Gastrocnemius medialis (tissue), 4 donors: ENCODE measurements at regions not wholly inside any gene's neighbourhood (a gene's known extent, or its start where the extent isn't known, plus 50 kb on each side); places are given as distances from the start of the nearest gene placed in this dataset.

Experiments
- ATAC-seq, 2 donors: fragments of 150-250 bp; one replicate each; pipeline ENCODE4 v1.9.1; 2016
- DNase-seq, 2 donors: peaks; one replicate each; pipeline ENCODE4 v3.0.0-alpha.2; 2019
- H3K27ac ChIP-seq, 4 donors: fragments of 200-600 bp; sonication (generic); 1 replicate in 1 of 4; 2 replicates in 3 of 4; pipeline ENCODE4 v1.5.1; 2016 to 2018; ENCODE audit warnings: mild to moderate bottlenecking in 2 of 4, moderate library complexity in 1 of 4
- H3K27me3 ChIP-seq, 3 donors: fragments of 200-600 bp; sonication (generic) in 2 of 3; 1 replicate in 1 of 3; 2 replicates in 2 of 3; pipeline versions ENCODE4 v1.5.1 to v1.6.0; 2016 to 2019; ENCODE audit warnings: mild to moderate bottlenecking in 1 of 3, moderate library complexity in 1 of 3
- H3K36me3 ChIP-seq, 2 donors: fragments of 200-600 bp; sonication (generic) in 1 of 2; one replicate each; pipeline ENCODE4 v1.5.1; 2017 to 2018
- H3K4me1 ChIP-seq, 2 donors: fragments of 200-600 bp; sonication (generic) in 1 of 2; one replicate each; pipeline ENCODE4 v1.5.1; 2016 to 2017; ENCODE audit warnings: mild to moderate bottlenecking in 2 of 2
- H3K4me3 ChIP-seq, 4 donors: fragments of 200-600 bp; sonication (generic) in 3 of 4; 1 replicate in 1 of 4; 2 replicates in 3 of 4; pipeline ENCODE4 v1.5.1; 2016 to 2019; ENCODE audit warnings: mild to moderate bottlenecking in 2 of 4
- H3K9me3 ChIP-seq, 3 donors: fragments of 200-600 bp; sonication (generic) in 2 of 3; 1 replicate in 1 of 3; 2 replicates in 2 of 3; pipeline ENCODE4 v1.5.1; 2016 to 2019
- CTCF ChIP-seq, 5 experiments: fragments of 450-650 bp in 3 of 5; fragments of 200-600 bp in 2 of 5; sonication (generic) in 2 of 5; IDR thresholded peaks in 4 of 5; conservative IDR thresholded peaks in 1 of 5; 1 replicate in 4 of 5; 2 replicates in 1 of 5; pipeline ENCODE4 v1.5.1; 2016 to 2019; ENCODE audit warnings: antibody characterized with exemption in 5 of 5, mild to moderate bottlenecking in 3 of 5, moderate library complexity in 3 of 5
- POLR2A ChIP-seq, 2 donors: fragments of 450-650 bp; IDR thresholded peaks; one replicate each; pipeline ENCODE4 v1.6.1; 2017; ENCODE audit warnings: antibody characterized with exemption in 2 of 2, mild to moderate bottlenecking in 2 of 2, moderate library complexity in 2 of 2
- in situ Hi-C, 4 donors: fragments of 200-750 bp; cut with MboI; loops; one replicate each; pipeline versions ENCODE4 v1.15.0 to v1.8.0; 2017; ENCODE audit warnings: low sequenced_read_pairs in 4 of 4
- intact Hi-C: fragments of 100-400 bp; cut with DNase I; formaldehyde crosslinking; loops from one replicate; pipeline ENCODE4 v1.15.1; 2023; ENCODE audit warnings: low total_unique reads

GRCh38 chr7:155166673-155167370 is 96.7 kb downstream of the HTR5A start:
- in situ Hi-C loops (no loop called here), intact Hi-C loops (no loop called here)
- H3K4me3 ChIP-seq = no peak overlapping the region
- no peaks in the 10 kb centered on the region for H3K36me3 ChIP-seq
- TF ChIP-seq CTCF (IDR thresholded peaks at IDR 0.05 in 4 of 5, conservative IDR thresholded peaks at IDR 0.05 in 1 of 5) (no peak), POLR2A (IDR thresholded peaks at IDR 0.05) (peak; percentile 48 to 82)
- peak in 1 of 2 donors; percentile 88 for DNase-seq
- ATAC-seq = peak in 1 of 2 donors; percentile 98
- no peaks in the 10 kb centered on the region for H3K4me1 ChIP-seq
- no peaks in the 10 kb centered on the region for H3K9me3 ChIP-seq
- H3K27ac ChIP-seq = peak overlapping the region in 3 of 4 donors; percentile 67 to 83 (median 74)
- no peaks in the 10 kb centered on the region for H3K27me3 ChIP-seq

GRCh38 chr7:155167706-155168365 is 97.7 kb downstream of the HTR5A start:
- Histone ChIP-seq H3K36me3 (no peaks in the 10 kb centered on the region), H3K4me1 (no peaks in the 10 kb centered on the region), H3K9me3 (no peaks in the 10 kb centered on the region), H3K4me3 (no peak overlapping the region), H3K27me3 (no peaks in the 10 kb centered on the region), H3K27ac (no peak overlapping the region)
- intact Hi-C loops = no loop called here
- no peak for ATAC-seq
- in situ Hi-C loops = no loop called here
- TF ChIP-seq POLR2A (IDR thresholded peaks at IDR 0.05) (no peak), CTCF (IDR thresholded peaks at IDR 0.05 in 4 of 5, conservative IDR thresholded peaks at IDR 0.05 in 1 of 5) (no peak)
- DNase-seq = no peak

GRCh38 chr7:155168597-155169480 is 98.7 kb downstream of the HTR5A start:
- no peak for TF ChIP-seq POLR2A (IDR thresholded peaks at IDR 0.05)
- TF ChIP-seq CTCF (IDR thresholded peaks at IDR 0.05 in 4 of 5, conservative IDR thresholded peaks at IDR 0.05 in 1 of 5) = no peak
- DNase-seq (no peak), ATAC-seq (no peak)
- Histone ChIP-seq H3K27me3 (no peaks in the 10 kb centered on the region), H3K27ac (no peak overlapping the region), H3K4me3 (no peak overlapping the region), H3K9me3 (no peaks in the 10 kb centered on the region), H3K4me1 (no peaks in the 10 kb centered on the region), H3K36me3 (no peaks in the 10 kb centered on the region)
- in situ Hi-C loops = no loop called here
- intact Hi-C loops = no loop called here

- Histone ChIP-seq H3K9me3 (no peaks in the 10 kb centered on the region), H3K27me3 (no peaks in the 10 kb centered on the region), H3K36me3 (no peaks in the 10 kb centered on the region), H3K4me1 (no peaks in the 10 kb centered on the region), H3K27ac (no peak overlapping the region), H3K4me3 (no peak overlapping the region)
- DNase-seq (no peak), ATAC-seq (no peak)
- intact Hi-C loops = no loop called here
- TF ChIP-seq CTCF (IDR thresholded peaks at IDR 0.05 in 4 of 5, conservative IDR thresholded peaks at IDR 0.05 in 1 of 5) (no peak), POLR2A (IDR thresholded peaks at IDR 0.05) (no peak)
- in situ Hi-C loops = no loop called here
These were observed 99.5 kb downstream of the HTR5A start for GRCh38 chr7:155169498-155170065.
